Lung microvascular endothelial cell (primary cell): ENCODE measurements at regions not wholly inside any gene's neighbourhood (a gene's known extent, or its start where the extent isn't known, plus 50 kb on each side); places are given as distances from the start of the nearest gene placed in this dataset.

Source experiments
- DNase-seq, 2 donors: peaks; one replicate each; pipeline versions ENCODE4 v3.0.0 to v3.0.0-alpha.2; 2010; ENCODE audit warnings: low read depth in 2 of 2

DNA sequence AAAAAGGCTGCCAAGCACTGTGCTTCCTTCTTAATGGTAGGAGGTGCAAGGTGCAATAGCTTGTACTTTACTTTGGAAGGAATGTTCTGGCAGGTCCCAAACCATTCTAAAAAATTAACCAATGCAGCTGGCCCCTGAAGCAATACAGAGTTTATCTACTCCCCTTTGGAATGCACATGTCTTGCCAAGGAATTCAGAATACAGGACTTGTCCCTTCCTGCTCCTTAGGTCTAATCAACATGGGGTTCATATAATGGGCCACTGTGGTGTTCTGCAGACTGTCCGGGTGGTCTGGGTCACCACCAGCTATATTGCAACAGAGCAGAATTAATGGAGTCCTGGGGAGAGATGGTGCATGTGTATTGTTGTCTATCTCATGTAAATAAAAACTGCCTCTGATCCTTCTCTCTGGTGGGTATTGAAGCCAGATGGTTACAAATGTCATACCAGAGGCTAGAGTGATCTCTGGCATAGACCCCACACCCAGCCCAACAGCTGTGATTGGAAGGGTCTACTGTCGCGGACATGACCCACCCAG lies 112.8 kb downstream of the RIPK4 start:
- DNase-seq, result no peak

DNA sequence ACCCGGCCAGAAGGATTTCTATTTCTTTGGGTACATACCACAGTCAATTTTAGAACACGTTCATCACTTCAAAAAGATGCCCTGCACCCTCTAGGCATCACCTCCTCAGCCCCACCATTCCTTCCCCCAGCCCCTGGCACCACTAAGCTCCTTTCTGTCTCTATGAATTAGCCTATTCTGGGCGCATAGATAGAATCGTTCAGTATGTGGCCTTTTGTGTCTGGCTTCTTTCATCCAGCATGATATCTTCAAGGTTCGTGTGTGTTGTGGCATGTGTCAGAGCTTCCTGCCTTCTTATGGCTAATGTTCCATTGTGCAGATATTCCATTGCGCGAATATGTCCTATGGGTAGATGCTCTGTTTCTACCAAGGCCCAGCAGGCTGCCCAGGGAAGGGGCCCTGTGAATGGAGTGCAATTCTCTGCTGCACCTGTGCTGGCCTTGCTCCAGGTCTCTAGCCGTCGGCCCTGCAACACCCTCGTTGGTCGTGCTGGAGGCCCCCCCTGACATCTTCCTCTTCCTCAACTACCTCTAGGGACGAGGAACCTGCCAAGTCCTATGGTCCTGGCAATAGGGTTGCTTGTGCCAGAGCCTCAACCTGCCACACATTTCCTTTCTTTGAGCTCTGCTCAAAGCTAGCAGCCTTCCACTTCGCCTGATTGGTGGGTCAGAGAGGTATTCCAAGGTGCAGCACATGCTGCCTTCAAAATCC lies 113.5 kb downstream of the RIPK4 start:
- DNase-seq, result no peak

DNA sequence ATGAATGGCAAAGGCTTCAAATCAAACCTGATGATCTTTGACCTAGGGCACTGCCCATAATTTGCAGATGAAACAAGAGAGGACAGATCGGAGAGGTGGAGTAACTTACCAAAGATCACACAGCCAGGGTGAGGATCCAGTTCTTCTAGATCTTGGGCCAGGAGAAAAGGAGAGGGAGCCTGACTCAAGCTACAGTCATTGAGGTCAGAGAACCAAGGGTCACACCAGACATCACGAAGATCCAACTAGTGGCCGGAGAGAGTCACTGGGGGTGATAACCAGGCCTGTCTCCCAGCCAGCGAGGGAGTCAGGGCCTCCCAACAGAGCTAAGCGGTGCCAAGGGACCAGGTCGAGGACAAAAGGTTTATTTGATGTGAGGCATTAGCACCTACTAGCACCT lies 115.0 kb downstream of the RIPK4 start:
- no peak for DNase-seq

DNA sequence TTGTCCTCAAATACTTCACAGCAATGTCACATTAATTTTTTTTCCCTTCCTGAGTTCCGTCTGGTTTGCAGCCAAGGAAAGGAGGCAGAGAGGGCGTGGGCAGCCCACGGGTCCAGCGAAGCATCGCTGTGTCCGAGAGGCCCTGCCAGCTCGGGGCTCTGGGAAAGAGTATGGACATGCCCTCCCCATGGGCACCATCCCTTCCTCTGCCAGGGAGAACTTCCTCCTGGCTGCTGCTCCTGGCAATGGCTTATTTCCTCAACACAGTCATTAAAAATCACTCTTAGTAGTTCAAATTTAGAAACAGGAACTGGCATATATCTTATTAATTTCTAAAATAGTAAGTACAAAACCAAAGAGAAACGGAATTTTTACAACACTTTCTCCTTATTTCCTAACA lies 115.4 kb downstream of the RIPK4 start:
- DNase-seq, result peak in 1 of 2 donors; percentile 21

DNA sequence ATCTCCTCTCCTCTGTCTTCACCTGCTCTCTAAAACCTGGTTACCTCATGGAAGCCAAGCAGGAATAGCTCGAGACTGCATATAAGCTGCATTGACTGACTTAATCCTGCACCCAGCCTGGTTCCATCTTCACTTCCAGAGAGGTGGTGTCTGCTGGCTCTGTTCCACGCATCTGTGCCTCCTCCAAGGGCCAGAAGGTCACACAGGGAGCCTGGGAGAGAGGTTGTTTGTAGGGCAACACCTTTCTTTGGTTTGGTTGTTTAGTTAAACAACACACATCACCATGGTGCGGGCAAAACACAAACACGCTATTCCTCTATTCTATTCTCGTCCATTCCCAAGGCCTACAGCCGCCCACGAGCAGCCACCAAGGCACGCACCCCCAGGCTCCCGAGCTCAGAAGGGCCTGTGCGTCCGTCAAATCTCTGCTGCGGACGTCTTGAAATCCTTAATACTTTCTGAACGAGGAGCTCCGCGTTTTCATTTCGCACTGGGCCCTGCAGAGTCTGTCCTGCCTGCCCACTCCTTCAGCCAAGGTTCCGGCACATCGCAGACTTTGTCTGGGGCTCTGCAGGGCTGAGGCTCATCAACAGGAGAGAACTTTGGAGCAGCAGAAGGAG lies 116.2 kb downstream of the RIPK4 start:
- no peak for DNase-seq

DNA sequence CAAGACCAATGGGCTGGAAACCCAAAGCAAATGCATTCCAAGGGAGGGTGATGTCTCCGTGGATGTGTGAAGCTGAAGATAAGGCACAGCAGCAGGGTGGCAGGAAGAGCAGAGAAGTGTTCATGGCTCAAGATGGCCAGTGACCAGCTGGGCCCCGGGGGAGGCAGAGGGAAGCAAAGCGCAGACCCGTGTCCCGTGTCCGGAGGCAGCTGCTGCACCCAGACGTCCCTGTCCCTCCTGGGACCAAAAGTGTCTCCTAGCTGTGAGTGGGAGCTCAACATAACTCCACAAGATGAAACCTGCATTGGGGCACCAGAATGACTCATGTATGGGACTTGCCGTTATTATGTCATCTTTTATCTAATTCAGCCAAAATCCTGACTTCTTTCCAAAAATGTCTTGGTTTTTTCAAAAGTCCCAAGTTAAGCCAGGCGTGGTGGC lies 118.2 kb downstream of the RIPK4 start:
- DNase-seq, result no peak

DNA sequence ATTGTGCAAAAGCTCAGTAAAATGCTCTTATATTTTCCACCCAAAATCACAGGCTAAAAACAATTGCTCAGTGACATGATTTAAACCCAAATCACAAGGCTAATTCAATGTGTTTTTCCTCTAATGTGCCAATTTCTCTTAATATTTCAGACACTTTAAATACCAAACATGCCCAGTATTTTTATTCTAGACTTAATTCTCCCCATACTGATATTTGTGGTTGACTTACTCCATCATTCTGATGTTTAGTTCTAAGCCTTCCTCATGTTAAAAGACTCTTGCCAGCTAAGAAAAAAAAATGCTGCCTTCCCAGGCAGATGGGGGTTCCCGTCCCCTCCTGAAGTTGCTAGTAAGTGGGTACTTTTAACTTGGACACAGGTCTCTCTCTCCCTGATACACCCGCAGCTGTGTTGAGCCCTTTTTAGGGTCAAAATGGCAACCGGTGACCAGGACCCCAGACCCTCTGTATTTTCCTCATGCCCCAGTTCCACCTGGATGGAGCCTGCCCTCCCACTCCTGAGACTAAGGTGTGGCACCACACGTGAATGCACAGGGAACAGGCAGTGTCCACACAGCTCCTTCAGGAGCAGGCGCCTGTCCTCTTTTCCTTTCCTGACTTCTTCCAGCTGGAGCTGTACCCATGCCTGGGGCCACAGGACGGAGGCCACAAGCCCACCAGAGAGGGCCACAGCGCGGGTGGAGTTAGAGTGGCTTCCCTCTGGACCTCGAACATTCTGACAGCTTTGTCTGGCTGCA lies 118.9 kb downstream of the RIPK4 start:
- no peak for DNase-seq

DNA sequence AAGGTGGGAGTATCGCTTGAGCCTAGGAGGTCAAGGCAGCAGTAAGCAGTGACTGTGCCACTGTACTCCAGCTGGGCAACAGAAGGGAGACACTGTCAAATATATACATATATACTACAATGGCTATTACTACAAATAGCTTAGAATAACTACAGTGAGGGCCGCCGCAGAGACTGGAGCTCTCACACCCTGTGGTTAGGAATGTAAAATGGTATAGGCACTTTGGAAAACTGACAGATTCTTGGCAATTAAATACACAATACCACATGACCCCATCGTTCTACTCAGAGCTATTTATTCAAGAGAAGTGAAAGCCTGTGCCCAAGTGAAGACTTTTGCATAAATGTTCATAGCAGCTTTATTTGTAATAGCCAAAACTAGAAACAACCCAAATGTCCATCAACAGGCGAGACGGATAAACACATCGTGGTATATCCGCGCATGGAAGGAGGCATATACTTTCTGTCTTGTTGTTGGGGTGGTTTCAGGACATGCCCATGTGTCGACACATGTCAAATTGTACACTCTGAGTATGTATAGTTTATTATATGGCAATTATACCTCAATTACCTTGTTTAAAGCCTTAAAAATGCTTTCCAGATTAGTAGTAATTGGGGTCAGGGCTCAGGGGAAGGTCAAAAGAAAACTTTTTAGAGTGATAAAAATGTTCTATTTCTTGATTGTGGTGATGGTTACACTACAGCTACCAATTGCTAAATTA lies 123.4 kb downstream of the RIPK4 start:
- DNase-seq, result no peak

DNA sequence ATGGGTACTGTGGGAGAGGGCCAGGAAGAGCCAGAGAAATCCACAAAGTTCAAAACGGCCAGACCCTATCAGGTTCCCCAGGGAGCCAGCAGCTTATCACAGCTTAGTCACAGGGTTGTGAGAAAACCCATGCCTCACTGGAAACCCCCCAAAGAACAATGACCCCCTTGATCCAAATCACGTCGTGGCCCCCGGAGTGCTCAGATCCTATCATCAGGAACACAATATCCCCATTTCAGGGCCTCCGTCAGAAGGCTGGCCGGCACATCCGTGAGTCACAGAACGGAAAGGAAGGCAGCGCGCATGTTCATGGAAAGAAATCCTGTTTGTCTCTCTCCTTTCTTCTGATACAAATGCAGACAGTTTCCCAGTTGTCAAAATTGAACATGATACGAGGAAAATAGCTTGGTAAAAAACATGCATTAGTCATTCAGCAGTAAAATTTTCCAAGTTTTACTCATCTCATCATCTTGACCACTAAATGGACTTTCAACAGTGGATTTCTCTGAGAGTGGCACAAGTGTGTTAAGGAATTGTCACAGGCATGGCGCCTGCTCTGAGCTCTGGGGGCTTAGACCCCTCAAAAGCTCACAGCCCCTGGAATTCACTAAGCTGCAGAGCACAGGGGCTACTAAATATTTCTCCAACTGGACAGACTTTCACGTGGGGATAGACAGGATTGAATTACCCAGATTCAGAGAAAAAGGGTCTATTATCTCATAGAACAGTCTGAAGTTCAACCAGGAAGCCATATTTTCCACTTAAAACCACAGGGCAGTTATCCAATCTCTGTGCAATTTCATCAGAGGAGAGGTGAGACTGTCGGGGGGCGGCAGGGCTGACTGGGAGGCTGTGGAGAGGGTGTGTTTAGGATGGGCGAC lies 124.8 kb downstream of the RIPK4 start:
- peak; percentile 79 to 82 for DNase-seq

DNA sequence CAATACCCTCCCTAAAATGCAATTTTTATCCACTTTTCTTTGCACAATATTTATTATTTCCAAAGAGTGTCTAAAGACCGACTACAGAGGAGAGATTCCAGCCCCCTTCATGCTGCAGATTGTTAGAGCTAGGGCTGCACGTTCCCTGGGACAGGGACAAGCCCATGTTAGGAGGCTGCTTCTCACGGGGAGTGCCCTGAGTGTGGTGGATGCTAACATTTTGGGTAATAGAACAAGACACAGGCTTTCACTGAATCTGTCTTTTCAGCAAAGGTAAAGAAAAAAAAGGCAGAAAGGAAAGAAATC lies 125.4 kb downstream of the RIPK4 start:
- no peak for DNase-seq

DNA sequence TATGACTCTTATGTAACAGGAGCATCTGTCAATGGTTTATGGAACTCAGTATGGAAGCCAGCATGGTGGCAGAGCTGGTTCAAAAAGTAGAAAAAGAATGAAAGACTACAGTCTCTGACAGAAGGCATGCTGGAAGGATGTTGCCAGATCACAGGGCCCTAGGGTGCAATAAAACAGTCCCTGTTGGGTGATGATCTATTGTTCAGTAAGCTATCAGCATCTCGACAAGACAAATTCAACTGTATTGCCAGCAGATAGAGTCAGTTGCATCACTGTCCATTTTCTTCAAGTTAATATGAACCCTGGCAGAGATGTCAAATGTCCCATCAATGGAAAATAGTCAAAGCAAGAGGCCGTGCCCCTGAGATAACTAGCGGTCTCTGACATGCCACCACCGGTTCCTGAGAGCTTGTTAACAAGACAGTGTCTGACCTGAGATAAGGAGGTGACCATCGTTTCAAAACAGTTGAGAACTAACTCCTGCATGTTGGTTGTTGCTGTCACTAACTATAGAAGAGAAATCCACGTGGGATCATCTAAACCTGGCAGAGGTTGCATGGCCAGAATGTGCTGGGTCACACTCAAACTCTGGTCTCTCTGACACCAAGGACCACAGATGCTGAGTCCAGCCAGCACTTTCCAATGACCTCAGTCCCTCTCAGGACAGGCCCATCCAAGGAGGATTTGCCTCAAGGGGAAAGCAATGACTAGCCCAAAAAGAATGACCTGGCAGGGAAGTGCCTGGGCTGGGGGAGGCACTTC lies 125.9 kb downstream of the RIPK4 start:
- DNase-seq, result no peak

DNA sequence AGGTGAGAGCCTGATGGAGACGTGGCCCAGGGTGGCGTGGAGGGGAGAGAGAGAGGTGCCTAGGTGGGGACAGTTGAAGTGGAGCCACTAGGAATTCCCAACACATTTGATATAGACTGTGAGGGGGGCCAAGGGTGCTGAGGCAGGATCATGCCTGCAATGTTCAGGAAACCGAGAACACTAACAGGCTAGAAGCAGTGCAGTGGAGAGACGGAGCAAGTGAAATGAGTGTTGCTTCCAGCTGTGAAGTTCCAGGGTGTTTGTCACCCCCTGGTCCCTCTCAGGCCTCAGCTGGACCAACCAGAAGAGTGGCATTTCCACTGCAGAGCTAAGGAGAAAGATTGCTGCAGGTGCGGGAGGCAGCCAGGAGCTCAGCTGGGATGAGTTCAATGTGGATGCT lies 127.1 kb downstream of the RIPK4 start:
- DNase-seq, result no peak

DNA sequence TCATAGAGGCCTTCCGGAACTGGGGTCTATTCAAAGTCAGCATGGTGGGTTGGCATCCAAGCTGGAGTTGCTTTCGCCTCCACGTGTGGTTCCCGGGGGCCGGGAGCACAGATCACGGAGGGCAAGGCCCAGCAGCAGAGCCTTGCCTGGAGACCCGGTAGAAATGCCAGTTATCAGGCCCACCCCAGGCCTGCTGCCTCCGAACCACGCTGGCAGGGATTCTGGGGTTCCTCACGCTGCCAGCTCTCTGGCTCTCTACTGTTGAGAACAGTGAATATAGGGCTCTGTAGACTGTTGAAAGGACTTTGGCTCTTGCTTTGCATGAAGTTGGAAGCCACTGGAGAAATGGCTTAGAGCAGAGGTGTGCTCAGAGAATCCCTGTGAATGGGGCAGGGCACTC lies 127.5 kb downstream of the RIPK4 start:
- no peak for DNase-seq

DNA sequence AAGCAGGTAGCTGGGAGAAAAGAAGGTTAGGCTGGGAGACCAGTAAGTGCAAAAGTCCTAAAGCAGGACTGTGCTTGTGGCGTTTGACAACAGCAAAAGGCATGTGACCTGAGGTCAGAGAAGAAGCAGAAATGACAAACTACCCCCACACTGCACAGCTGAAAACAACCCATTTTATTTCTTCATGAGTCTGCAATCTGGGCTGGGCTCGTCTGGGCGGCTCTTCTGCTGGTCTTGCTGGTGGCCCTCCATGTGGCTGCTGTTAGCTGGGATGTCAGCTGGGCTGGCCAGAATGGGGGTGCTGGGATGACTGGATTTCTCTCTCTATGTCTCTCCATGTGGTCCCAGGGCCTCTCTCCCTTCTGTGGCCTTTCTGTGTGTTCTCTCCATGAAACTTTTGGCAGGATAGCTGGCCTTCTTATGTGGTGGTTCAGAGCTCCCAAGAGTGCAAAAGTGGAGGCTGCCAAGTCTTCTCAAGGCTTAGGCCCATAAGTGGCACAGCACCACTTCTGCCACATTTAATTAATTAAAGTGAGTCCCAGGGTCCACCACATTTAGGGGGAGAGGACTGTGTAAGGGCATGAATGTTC lies 128.6 kb downstream of the RIPK4 start:
- DNase-seq, result no peak

DNA sequence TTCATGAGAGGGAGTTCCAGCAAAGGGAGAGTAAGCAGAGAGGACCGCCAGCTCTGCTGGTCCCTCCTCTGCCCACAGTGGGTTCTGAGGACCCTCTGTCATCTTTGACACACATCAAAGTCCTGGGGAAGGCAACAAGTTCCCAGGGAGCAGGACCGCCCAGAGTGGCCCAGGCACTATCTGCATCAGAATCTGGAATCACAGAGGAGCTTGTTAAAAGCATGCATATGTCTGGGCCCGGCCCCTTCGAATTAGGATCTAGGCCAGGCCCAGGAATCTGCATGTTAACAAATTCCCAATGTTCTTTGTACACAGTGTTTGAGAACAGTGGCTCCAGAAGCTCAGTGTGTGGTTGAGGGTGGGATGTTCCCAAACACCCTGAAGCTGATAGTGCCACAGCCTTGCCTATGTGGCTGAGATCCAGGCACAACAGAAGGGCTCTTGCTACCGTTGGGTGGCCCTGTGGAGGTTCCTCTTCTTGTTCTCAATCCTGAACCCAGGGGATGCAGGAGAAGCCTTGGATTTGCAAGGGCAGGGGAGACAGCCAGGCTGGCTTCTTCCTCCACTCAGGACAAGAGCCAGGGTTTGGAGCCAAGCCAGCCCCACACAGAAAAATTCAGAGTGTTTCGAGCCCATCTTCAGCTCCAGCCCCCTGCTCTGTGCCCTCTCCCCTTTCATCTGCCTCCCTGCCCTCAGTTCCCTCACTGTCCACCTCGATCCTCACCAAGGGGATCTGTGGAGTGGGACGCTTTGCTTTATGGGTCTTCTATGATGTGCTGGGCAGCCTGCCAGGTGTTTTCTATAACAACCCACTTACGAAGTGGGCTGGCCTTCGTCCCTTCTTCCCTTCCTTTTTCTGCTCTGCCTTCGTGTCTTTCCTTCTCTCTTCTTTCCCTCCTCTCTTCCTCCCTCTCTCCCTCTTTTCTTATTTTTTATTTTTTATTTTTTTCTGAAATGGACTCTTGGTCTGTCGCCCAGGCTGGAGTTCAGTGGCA lies 129.0 kb upstream of the TMPRSS2 start:
- no peak for DNase-seq

DNA sequence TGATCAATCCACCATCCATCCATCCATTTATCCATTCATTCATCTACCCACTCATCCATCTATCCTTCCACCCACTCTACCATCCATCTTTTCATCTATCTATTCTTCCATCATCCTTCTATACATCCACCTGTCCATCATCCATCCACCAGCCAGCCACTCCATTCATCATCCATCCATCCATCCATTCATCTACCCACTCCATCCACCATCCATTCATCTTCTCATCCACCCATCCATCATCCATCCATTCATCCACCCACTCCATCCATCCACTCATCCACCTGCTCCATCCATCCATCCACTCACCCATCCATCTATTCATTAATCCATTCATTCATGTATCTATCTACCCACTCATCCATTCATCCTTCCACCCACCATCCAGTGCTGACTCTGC lies 127.9 kb upstream of the TMPRSS2 start:
- DNase-seq, result no peak

DNA sequence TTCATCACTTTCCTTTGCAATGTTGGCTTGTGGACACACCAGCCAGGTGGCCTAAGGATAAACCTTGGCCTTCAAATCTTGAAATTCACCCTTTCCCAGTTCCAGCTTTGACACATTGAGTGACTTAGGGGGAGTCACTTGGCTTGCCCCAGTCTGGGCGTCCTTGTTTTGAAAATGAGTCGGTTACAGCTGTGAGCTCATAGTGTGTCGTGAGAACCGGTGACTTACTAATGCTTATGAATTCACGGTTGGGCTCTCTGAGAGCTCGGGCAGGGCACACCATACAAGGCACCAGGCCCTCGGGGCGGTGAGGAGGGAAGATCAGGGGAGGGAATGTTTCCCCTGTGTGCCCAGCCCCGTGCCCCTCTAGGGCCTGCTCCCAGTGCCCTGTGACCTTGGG lies 126.9 kb upstream of the TMPRSS2 start:
- DNase-seq, result no peak

DNA sequence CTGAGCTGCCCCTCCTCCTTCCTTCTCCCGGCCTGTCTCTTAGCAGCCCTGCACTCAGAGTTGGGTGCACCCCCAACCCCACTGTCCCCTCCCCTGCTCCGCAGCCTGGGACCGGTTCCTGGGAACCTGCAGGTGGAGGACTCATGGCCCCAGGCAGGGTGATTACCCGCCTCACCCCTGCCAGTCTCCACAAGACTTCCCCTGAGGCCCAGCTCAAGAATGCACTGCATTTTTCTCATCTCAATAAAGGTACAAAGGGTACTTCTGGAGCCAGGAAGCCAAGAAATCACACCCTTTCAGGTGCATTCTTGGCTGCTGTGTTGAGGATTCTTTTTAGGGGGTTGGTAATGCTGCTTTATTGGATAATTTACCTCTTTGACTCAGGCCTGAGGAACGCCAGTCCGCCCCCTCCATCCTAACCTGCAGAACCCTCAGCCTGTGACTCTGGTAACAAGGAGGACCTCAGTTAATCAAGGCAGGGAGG lies 126.3 kb upstream of the TMPRSS2 start:
- no peak for DNase-seq

DNA sequence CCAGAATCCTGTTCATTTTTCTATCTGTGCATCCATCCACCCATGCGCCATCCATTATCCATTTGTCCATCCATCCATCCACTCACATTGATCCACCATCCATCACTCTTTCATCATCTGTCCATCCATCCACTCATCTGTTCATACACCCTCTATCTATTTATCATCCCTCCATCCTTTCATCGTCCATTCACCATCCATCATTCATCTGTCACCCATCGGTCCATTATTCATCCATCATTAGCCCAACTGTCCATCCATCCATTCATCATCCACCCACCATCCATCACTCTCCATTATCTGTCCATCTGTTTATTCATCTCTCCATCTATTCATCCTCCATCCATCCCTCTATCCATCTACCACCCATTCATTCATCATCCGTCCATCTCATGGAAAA lies 125.7 kb upstream of the TMPRSS2 start:
- DNase-seq, result no peak
